Nucleus accumbens (tissue), 56 donors: ENCODE measurements at regions not wholly inside any gene's neighbourhood (a gene's known extent, or its start where the extent isn't known, plus 50 kb on each side); places are given as distances from the start of the nearest gene placed in this dataset.
A peak's percentile ranks its signal among the peaks of the same experiment; 100 is the strongest.

ENCODE experiments used
- DNase-seq, 56 donors: peaks; one replicate each; lab custom pipeline; 2025; lab: John Stamatoyannopoulos, UW

- DNase-seq: no peak
Observed at GRCh38 chr2:62372824-62373223, 133.2 kb downstream of the TMEM17 start.

GRCh38 chr2:62370321-62371250 is 135.4 kb downstream of the TMEM17 start:
- no peak for DNase-seq

GRCh38 chr2:62369541-62370202 is 136.3 kb downstream of the TMEM17 start:
- no peak for DNase-seq

- no peak for DNase-seq
Observed at GRCh38 chr2:62364791-62365528, 141.0 kb downstream of the TMEM17 start.

- DNase-seq: no peak
Observed at GRCh38 chr2:62363166-62363565, 142.8 kb downstream of the TMEM17 start.

DNA sequence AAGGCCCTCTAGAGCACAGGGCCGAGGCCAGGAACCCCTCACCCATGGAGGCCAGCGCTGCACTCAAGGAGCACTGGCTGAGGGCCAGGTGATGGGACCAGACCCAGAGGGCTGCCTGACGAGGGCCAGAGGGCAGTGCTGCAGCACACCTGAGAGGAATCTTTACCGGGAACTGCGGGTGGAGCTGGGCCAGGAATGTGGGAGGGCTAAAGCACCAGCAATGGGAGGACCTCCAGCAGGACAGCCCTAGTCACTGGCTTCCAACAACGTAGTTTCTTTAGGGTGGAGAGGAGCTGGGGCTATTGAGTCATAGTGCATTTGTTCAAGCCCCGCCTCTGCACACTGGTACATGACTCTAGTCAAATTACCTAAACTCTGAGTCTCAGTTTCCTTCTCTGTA is 143.4 kb downstream of the TMEM17 start:
- no peak for DNase-seq

DNA sequence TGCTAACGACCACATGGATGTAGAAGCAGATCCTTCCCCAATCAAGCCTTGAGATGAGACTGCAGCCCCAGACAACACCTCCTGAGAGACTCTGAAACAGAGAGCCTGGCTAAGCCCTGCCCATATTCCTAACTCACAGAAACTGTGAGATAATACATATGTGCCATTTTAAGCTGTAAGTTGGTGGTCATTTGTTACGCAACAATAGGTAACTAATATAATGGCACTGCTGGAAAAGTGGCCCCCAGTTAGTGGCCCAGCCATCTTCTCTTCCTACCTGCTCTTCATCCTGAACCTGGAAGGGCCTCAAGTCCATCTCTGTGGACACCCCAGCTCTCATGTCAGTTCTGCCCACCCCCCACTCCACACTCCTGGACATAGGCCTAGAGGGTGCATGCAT is 144.0 kb downstream of the TMEM17 start:
- DNase-seq: no peak

- DNase-seq: peak in 1 of 56 donors; percentile 10
Observed at GRCh38 chr2:62354771-62355561, 151.0 kb downstream of the TMEM17 start.

- no peak for DNase-seq
Observed at GRCh38 chr2:62352031-62352430, 154.0 kb downstream of the TMEM17 start.

GRCh38 chr2:62349788-62350187 is 153.9 kb downstream of the B3GNT2 start:
- no peak for DNase-seq

- no peak for DNase-seq
Observed at GRCh38 chr2:62348700-62349099, 152.8 kb downstream of the B3GNT2 start.

GRCh38 chr2:62347563-62348270 is 151.8 kb downstream of the B3GNT2 start:
- DNase-seq: no peak

DNA sequence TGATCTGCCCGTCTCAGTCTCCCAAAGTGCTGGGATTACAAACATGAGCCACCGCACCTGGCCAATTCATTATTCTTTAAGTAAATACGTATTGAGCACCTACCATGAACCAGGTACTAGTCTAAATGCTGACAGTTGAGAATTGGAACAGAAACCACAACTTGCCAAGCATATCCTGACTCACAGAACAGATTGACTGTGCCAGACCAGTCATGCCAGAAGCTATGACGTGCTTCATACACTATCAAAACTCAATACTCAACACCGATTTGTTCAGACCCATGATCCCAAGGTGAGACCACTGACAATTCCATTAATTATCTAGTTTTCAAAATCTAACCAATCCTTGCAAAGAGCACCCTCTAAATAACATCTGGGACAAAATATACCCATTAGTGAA is 148.6 kb downstream of the B3GNT2 start:
- DNase-seq: no peak

DNA sequence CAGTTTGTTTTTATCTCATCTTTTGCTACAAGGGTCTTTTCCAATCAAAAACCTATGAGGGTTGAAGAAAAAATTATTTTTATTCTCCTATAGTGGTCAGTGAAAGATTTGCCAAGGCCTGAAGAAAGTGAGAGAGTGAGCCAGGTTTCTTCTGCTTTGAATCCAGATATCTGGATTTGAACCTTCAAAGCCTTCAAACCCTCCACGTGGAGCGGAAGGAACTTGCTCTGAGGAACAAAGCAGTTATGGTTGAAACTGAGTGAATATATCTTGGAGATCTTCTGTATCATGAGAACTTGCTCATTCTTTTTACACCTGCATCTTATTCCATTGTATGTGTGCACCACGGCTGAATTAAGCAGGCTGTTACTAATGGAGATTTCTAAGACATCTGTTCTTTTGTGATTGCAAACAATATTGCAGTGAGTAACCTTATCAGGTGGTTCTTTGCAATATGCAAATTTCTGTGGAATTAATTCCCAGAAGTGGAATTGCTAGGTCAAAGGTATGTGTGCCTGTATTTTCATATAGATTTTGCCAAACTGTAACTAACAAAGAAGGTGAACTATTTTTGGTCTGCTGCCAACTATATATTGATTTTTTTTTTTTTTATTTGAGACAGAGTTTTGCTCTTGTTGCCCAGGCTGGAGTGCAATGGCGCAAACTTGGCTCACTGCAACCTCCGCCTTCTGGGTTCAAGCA is 147.9 kb downstream of the B3GNT2 start:
- peak in 2 of 56 donors; percentile 3 to 7 for DNase-seq

GRCh38 chr2:62343206-62343605 is 147.3 kb downstream of the B3GNT2 start:
- DNase-seq: no peak

DNA sequence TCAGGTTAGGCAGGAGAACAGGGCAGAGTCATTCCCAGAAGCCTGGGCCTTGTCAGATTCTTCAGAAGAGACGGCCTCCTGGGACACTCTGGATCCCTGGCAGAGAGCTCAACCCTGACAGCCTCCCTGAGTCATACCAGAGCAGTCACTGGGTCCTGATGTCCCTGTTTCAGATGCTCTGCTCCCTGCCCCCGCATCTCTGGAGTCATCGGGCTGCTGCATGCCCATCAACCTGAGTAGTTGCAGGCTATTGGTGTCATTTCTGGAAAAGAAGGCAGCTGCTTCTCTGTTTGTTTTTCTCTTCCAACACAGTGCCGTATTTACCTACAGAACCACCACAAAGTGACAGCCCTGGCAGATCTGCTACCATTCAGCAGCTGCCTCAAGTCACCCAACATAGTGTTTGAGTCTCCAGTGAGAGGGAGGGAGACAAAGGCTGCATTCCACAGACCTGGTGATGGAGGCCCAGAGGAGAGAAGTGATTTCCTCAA is 145.1 kb downstream of the B3GNT2 start:
- peak in 5 of 56 donors; percentile 1 to 11 (median 7) for DNase-seq

- DNase-seq: no peak
Observed at GRCh38 chr2:62339837-62340236, 143.9 kb downstream of the B3GNT2 start.

DNA sequence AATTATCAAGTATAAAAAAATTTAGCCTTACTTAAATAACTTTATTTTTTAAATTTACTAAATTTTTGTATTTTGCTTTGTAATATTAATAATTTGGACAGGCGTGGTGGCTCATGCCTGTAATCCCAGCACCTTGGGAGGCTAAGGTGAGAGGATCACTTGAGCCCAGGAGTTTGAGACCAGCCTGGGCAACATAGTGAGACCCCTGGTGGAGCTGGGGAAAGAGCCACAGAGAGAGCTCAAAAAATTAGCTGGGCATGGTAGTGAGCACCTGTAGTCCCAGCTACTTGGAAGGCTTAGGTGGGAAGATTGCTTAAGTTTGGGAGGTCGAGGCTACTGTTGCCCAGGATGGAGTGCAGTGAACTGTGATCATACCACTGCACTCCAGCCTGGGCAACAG is 143.5 kb downstream of the B3GNT2 start:
- no peak for DNase-seq

GRCh38 chr2:62338111-62338510 is 142.2 kb downstream of the B3GNT2 start:
- DNase-seq: no peak
